D721Med (cell line): ENCODE measurements at regions not wholly inside any gene's neighbourhood (a gene's known extent, or its start where the extent isn't known, plus 50 kb on each side); places are given as distances from the start of the nearest gene placed in this dataset.

Source experiments
- DNase-seq: peaks from one replicate; pipeline ENCODE4 v3.0.0; 2011; ENCODE audit warnings: low spot score; ENCODE audit not compliant: insufficient read length
- FAIRE-seq: peaks from 2 replicates; lab custom pipeline; 2011; peaks lifted over from hg19 to GRCh38; lab: Jason Lieb, UNC
- CTCF ChIP-seq: IDR thresholded peaks from 2 replicates; pipeline ENCODE4 v1.5.1; 2012; ENCODE audit warnings: mild to moderate bottlenecking, control low read depth; ENCODE audit not compliant: insufficient read depth; ENCODE audit errors: missing control alignments

- TF ChIP-seq CTCF: no peak
- DNase-seq (no peak), FAIRE-seq (no peak)
Measured at GRCh38 chr7:68009716-68010115, 1013.1 kb downstream of the TYW1 start.

DNA sequence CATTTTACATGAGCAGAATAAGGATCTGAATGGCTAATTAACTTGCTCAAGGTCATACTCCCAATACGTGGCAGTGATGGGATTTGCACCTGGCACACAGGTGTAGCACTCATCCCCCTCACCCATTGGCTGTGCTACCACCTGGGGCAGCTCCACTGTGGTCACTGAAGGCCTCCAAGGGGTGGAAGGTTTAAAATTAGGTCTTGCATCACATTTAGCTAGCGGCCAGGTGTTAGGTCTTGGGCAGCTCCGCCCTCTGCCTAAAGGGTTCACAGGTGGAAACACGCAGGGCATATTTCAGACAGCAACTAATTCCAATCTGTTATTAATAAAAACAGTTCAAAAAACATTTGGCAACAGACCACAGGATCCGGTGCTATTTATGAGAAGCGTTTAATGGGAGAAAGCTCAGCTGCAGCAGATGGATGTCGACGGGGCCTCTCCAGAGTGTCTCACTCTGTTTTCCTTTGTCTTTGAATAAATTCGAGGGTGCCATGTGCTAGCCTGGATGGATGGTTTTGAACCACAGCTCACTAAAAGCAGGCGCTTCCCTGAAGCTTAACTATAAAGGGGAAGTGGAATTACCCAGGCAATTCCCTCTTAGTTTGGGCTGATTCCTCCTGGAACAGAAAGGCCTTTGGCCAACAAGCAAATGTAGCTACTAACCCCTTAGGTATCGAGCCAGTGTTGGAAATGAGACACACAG lies 1017.6 kb downstream of the TYW1 start:
- no peak for TF ChIP-seq CTCF
- no peak for DNase-seq
- no peak for FAIRE-seq

GRCh38 chr7:68015122-68015977 lies 1018.7 kb downstream of the TYW1 start:
- no peak for TF ChIP-seq CTCF
- FAIRE-seq (no peak), DNase-seq (no peak)

DNA sequence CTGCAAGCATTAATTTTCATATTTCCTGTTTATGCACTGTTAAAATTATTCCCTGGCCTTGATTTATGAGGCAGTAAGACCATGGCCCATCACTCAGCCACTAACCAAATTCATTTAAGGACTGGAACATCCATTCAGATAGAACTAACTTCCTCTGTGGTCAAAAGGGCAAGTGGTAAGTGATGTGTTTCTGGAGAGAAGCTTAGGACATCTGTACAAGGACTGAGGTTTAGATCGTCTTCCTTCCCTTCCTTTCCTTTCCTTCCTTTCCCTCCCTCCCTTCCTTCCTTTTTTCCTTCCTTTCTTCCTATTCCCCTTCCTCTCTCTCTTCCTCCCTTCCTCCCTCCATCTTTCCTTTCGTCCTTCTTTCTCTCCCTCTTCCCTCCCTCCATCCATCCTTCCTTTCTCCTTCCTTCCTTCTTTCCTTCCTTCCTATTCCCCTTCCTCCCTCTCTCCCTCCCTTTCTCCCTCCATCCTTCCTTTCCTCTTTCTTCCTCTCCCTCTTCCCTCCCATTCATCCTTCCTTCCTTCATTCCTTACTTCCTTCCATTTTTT lies 1019.4 kb downstream of the TYW1 start:
- FAIRE-seq (no peak), DNase-seq (no peak)
- no peak for TF ChIP-seq CTCF

DNA sequence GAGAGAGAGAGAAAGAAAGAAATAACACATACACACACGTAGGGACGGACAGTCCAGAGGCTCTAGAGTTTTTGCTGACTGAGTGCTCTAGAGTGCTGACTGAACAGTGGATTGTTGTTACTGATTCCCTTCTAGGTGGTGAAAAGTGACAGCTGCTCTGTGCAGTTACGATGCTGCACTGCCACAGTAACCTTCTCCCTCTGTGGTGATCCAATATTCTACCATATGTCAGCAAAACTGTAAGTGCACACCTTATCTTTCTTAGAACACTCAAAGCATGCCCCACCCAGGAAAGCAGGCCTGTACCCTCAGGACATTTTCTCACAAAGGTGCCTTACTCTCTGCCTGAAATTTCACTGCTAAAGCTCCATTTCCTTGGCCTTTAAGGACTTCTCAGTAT lies 1023.5 kb downstream of the TYW1 start:
- no peak for DNase-seq
- no peak for FAIRE-seq
- TF ChIP-seq CTCF: no peak

DNA sequence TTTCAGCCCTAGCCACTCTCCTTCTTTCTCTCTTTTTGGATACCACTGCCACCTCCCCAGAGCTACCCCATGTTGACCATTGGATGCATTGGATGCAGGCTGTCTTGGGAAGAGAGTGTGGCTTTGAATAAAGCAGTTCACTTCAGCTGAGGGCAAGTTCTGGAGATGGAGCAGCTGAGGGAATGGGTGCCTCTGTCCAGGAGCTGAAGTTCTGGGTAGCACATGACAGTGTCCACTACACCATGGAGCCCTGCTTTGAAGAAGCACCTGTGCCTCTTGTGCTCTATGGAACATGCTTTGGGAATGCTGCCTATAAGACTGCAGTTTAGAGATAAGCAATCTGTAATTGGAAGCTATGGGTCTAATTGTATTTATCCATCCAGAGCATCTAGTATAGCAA lies 1028.7 kb downstream of the TYW1 start:
- DNase-seq (no peak), FAIRE-seq (no peak)
- no peak for TF ChIP-seq CTCF

DNA sequence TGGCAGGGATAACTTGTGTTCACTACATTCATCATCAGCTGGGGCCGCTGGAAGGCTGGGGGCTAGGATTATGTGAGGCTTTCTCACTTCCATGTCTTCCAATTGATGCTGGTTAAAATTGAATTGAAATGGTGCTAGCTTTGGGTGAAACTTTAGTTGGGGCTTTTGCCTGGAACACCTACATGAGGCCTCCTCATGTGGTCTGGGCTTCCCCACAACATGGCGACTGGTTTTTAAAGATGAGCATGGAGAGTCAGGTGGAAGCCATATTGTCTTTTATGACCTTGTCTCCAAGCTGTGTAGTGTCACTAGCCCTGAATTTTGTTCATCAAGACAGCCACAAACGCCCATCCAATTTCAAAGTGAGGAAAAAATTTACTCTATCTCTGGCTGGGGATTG lies 1033.9 kb downstream of the TYW1 start:
- no peak for FAIRE-seq
- no peak for DNase-seq
- no peak for TF ChIP-seq CTCF
